NCI-H2029 treated with DMSO at 0.1 percent for 48 hours (cell line): ENCODE measurements at regions not wholly inside any gene's neighbourhood (a gene's known extent, or its start where the extent isn't known, plus 50 kb on each side); places are given as distances from the start of the nearest gene placed in this dataset.
"Not testable (repeated sequence)": the region's sequence is repeated elsewhere in the genome, so short reads cannot be mapped to it uniquely, and the experiment has no call there.

Experiments used
- DNase-seq: peaks from one replicate; lab custom pipeline; 2025; lab: John Stamatoyannopoulos, UW

DNA sequence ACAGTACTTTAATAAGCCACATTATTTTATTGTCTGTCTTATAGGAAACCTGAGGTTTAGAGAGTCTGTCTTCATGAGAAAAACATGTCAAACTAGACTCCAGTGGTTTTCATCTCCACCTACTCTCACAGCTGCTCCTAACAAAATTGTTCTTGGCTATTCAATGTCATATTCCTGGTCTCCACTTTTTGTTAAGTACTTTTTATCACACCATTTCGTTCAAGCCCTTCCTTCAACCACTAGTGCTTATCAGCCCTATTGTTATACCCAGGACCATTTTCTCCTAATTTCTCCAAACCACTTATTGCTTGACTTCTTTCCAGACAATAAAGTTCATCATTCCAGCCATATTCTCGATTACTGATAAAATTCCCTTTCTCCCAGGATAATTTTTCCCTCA is 1674.3 kb upstream of the AGA start:
- no peak for DNase-seq

DNA sequence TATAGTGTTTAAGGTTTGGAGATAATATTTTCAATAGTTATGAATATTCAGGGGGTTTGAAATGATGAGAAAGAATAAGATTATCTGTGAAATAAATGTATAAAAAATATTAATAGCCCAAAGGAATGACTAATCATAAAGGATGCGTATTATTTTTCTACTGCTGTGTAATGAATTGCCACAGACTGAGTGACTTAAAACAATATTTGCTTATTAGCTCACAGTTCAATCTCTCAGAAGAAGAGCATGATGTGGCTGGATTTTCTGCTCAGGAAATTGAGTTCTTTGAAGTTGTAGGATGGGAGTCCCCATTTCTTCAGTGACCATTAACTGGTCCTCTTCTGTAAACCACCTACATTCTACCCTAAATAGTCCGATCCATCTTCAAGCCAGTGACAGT is 1680.8 kb upstream of the AGA start:
- no peak for DNase-seq

DNA sequence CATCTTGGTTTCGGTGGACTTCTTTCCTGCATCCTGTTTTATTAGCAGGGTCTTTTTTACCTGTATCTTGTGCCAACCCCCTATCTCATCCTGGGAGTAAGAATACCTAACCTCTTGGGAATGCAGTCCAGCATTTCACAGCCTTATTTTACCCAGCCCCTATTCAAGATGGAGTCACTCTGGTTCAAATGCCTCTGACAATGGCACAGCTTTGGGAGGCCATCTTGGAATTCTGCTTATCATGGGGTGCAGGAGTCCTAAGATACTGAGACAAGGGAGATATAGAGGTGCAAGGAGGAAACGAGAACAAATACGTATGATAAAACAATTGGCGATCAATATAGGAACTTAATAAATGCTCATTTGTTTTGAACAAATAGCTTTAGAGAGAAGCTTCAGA is 1682.2 kb upstream of the AGA start:
- DNase-seq, result no peak

DNA sequence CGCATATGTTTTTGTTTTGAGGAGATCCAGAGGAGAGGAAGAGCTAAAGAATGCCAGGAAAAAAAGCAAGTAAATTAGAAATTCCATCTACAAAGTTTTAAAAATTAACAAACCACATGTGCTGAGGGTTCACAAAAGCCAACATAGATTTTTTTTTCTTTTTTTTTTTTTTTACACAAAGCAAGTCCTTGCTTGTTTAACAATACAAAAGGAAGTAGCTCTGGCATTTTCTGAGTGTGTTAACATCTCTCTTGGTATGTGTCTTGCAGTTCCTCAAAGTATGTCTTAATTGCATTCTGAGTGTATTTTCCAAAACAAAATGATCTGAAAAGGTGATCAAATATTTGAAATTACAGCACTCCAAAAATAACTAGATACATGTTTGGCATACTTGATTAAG is 1682.7 kb upstream of the AGA start:
- DNase-seq, result no peak

DNA sequence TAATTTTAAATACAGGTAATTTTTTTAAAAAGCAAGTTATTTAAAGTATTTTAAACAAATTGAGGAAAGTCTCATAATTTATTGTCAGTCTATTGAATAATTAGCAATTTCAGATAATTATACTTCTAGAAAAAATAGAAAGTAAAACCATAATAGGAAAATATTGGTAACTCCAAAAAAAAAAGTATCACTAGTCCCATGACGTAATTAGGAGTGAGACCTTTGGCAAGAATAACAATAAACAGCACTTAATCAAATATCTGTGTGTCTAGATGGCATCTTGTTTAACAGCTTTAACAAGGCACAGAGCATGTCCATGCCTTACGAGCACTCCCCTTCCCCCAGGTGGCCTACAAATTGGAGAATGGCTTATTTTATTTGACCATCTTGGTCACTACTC is 1683.6 kb upstream of the AGA start:
- no peak for DNase-seq

DNA sequence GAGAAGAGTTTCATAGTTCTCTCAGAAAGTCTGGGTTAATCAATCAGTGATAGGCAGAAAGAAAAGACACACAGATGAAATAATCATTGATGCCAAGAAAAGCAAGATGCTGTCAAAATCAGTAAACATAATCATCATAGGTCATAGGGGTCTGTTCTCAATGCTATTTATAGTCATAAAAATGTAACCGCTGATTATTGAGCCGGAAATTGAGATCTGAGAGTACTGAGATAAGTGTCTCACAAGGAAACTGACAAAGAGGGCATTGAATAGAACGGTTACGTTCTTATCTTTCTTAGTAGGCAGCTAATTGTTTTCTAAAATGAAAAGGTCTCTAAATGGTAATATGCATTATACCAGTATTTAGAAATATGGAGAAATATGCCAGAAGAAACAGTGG is 1686.1 kb upstream of the AGA start:
- no peak for DNase-seq

DNA sequence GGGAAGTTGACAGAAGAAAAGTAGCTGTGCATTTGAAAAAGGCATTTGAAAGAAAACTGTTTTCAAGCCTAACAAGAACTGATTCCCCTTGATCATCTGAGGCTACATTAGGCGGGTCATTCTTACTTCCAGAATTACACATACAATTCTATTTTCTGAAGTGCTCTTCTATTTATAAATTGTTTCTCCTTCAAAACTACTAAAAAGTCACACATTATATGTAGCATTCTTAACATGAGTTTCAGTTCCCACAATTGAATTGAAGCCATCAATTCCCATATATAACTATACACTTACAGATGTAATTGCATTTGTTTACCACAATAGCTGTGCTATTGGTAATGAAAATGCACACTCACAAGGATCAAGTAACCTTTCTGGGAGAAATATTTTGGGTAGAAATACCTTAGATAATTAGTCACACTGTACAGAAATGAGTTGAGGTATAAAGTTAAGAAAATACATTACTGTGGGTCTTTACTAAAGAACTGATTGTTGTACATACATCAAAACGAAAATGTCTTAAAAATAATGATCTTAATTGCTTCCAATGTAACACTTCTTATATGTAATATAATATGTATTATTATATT is 1688.0 kb upstream of the AGA start:
- DNase-seq, result no peak

DNA sequence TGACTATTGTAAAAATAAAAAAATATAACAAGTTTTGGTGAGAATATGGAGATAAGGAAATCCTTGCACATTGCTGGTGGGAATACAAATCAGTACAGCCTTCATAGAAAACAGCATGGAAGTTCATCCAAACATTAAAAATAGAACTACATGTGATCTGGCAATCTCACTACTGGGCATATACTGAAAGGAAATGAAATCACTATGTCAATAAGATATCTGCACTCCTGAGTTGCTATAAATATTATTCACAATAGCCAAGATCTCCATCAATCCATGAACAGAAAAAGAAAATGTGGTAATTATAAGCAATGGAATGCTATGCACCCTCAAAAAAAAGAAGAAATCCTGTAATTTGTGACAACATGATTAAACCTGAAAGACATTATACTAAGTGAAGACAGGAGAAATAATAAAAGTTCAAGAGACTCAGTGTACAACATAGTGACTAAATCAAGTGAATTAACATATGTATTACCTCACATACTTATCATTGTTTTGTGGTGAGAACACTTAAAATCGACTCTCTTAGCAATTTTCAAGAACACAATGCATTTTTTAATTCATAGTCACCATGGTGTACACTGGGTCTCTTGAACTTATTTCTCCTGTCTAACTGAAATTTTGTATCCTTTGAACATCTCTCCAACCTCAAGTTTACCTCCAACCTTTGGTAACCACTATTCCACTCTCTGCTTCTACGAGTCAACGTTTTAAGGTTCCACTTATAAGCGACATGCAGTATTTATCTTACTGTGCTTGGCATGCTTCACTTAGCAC is 1703.7 kb upstream of the AGA start:
- no peak for DNase-seq

DNA sequence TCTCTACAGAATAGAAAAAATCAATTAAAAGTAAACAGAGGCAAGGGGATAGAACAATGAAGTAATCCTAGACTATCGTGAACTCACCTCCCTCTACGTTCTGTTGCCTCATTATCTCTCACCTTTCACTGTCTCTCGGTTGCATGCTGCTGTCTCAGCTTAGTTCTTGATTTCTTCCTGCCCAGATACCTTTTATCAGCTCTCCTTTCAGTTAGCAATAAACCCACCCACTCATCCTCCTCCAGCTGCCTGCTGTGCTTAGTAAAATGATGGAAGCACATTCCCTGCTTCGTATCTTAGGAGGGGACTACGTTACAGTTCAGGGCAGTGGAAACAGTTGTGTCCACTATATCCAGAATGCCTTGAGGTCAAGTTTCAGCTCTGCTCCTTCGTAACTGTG is 1709.5 kb upstream of the AGA start:
- no peak for DNase-seq

DNA sequence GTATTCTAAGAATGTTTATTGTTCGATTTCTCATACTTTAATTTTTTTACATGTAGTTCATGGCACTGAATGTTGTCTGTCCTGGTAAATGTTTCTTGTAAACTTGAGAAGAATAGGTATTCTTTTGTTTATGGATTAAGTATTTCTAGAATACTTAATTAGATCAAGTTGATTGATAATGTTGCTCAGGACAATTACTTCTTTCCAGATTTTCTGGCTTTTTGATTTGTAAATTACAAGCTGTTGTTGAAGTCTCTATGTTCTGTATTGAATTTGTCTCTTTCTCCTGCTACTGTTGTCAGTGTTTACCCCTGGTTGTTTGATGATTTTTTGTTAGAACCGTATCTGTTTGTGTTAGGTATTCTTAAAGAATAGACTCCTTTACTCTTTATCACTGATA is 1720.9 kb upstream of the AGA start:
- no peak for DNase-seq

DNA sequence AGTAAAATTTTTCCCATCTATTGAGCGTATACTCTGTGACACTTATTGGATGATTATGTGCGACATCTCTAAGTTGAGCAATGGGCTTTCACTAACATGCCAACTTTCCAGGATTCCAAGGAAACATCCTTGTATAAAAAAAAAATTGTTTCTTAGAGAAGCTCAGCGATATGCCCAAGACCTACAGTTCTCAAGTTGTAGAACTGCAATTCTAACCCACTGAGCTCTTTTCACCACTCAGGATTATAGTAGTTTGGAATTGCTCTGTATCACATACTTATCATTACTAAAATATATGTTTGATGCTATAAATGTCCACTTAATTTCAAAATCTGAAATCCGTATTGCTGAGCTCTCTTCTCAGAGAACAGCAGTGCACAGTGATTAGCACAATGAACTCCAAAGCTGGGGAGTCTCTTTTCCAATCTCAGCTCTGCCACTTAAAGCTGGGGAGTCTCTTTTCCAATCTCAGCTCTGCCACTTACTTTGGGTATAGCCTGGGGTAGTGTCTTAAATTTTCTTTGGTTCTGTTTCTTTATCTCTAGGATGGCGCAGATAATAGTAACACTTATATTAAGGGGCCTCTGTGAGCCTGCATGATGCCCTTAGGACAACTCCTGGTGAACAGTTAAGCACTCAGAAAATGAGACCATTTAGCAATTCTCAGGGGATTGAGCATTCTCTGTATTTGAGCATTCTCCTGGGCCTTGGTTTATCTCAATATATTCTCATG is 1722.2 kb upstream of the AGA start:
- no peak for DNase-seq

DNA sequence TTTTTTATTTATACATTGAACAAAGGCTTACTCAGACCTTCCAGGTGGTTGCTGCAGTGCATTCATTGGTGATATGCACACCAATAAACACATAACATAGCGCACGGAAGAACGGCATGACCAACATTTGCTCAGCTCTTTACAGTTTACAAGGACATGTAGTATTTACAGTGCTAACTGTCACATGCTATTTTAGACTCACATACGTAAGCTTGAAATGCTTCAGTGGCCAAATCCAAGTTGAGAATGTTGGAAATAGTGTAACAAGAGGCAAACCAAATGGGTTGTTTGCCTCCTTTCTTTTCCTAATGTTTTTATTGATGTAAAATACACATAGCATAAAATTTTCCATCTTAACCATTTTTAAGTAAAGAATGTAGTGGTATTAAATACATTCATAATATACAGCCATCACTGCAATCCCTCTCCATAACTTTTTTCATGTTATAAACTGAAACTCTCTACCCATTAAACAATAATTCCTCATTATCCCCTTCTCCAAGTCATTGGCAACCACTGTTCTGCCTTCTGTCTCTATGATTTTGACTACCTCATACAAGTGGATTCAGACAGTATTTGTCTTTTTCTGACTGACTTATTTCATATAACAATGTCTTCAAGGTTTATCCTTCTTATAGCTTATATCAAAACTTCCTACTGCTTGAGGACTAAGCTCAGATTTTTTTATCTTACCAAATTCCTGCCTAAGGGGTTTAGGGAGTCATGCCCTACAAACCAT is 1722.9 kb upstream of the AGA start:
- no peak for DNase-seq

DNA sequence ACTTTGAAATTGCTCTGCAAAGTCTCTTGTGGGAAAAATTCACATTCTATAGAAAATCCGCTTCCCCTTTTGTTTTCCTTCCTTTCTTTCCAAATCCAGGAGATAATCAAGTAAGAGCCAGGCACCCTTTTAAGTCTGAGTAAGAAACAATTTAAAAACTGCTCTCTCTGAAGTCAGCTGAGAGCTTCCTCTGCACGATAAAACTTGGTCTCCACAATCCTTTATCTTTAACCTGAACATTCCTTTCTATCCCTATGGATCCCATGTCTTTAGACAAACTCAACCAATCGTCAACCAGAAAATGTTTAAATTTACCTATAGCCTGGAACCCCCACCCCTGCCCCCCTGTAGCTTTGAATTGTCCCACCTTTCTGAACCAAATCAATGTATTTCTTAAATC is 1723.6 kb upstream of the AGA start:
- DNase-seq, result no peak

DNA sequence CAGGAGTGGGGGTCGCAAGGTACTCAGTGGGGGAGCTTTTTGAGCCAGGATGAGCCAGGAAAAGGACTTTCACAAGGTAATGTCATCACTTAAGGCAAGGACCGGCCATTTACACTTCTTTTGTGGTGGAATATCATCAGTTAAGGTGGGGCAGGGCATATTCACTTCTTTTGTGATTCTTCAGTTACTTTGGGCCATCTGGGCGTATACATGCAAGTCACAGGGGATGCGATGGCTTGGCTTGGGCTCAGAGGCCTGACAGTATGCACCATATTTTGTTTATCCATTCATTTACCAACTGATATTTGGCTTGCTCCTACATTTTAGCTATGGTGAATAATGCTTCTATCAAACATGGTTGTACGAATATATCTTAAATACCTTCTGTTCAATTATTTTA is 1728.1 kb upstream of the AGA start:
- not testable (repeated sequence) for DNase-seq

DNA sequence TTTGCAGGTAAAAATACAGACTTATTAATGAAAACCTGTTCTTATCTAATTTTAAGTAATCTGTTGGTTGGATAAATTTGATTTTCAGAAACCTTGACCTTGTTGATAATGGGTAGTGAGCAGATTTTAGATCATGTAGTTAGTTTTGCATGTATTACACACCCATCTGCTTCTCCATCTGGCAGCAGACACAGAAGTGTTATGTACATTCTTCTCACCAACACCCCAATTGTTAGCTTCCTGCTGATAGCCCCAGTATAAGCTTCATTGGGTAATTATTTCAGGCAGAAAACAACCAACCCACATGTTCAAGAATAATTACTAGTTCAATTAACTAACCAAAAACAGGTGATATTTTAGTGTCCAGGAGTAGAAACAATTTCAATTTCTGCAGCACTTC is 1740.5 kb upstream of the AGA start:
- no peak for DNase-seq

DNA sequence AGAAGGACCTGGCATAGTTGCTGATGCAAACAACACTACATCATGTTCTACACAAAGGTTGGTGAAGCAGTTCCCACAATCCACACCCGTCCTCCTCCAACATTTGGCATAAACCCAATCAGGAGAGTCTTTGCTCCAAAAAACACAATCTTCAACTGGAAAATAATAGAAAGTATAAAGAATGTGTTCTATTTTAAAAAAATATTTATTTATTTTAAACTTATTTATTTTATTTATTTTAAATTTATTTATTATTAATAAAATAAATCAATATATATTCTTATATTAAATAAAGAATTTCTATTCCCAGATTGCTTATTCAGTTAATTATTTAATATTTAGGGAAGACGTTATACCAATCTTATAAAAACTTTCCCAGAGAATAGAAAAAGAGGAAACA is 1753.7 kb upstream of the AGA start:
- no peak for DNase-seq

DNA sequence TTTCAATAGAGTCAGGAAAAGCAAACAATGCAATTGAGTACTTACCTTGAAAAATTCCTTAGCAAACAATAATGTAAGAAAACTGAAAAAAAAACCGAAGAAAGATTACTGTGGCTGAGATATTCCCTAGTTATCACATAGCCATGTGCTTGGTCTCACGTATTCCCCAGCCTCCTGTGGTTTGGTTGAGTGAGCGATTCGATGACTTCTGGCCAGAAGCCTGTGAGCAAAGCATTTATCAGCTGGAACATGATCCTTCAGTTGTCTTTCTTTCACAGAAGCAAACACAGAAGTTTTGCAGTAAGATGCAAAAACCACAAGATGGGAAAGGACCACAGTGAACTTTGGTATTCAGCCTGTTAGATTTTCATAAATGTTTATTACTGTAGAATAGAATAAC is 1754.3 kb upstream of the AGA start:
- no peak for DNase-seq

DNA sequence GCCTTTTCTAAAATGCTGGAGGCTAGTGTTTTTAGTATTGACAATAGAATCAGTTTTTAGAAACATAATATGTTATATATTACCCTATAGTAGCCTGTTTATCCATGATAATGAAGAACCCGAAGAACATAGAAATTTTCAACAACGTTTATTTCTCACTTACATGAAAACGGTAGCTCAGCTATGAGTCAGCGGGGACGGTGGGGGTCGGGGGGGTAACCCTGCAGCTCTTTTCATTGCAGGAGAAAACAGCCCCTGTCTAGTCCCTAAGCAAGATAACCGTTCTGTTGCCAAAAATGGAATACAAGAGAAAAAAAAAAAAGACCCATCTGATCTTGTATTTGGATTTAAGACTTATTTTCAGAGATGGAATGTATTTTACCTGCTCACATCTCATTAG is 1758.4 kb upstream of the AGA start:
- no peak for DNase-seq

DNA sequence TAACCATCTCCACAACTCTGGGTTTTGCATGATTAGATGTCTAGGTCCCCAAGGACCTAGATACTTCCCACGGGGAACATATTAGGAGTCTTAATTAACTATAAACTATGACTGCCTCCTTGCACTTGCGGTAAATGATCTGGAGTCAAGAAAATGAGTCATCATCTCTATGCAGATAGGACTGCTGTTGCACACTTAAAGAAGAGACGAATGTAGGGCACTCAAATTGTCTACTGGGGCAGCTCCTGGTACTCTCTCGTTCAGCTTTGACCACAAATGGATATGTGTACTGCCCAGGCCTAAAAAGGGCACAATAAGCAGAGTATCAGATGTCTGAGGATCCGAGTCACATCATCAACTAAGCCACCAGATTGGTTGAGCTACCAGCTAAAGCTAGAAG is 1783.4 kb upstream of the AGA start:
- DNase-seq, result no peak

DNA sequence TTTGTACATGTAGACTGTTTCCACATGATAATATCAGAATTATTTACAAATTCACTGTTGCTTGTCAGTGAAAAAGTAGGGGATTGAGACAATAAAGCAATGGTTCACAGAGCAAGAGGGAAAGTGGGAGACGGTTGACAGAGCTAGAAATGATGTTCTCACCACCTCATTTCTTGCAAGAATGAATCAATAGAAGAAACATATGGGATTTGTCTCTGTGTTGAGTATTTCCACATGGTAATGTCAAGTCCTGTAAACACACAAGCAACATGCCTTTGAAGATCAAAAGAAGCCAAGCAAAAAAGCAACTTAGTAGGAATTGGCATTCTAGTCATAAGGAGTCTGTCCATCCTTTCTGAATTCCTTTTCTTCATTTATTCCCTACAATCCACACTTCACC is 1806.6 kb upstream of the AGA start:
- DNase-seq, result no peak

DNA sequence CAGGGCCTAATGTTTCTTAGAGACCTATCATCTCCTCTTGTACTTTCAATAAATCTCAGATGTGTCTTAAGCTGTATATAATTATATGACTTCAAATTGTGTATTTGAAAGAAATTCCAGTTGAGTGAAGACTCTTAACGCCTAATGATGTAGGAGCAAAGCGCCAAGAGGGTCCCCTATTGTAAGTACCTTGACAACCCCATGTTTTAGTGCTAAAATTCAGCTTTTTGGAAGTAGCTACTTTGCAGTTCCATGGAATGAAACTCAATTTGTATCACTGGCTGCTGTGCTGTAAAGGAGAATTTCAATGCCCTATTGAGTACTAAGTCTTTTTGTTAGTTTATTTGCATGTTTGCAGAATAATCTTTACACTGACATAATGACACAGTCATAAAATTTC is 1826.6 kb upstream of the AGA start:
- no peak for DNase-seq

DNA sequence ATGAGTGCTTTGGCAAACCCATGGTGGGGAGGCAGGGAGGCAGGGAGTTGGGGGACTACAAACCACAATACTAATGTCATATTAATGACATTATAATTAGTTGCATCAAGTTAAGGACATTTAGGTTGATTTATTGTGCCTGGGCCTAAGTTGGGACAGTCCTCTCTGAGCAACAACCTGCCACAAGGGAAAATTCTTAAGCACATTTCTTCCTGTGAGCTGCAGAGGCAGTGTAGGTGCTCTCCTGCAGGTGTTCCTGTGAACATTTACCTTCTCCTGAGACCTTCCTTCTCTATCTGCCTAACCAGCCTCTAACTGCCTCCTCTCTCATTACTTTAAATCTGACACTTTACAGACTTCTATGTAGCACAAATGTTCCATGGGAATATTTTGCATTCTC is 1830.0 kb upstream of the AGA start:
- no peak for DNase-seq

DNA sequence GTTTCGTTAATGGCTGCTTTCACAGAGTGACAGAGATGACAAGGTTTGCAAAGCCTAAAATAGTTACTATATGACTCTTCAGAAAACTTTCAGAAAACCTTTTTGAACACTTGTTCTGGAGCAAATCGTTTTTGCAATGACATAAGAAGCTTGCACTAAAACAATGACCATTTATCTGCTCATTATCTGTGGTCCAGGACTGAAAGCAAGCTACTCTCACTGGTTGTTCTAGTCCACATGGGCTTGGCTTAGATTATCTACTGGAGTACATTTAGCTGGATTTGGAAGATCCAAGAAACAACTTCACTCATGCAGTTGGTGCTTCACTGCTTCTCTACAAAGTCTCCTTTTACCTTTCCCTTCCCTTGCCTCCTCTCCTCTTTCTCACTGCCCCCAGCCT is 1836.4 kb upstream of the AGA start:
- no peak for DNase-seq
